CD4-positive, alpha-beta T cell treated with Interleukin-17A for 4 hours (primary cell): ENCODE measurements at regions not wholly inside any gene's neighbourhood (a gene's known extent, or its start where the extent isn't known, plus 50 kb on each side); places are given as distances from the start of the nearest gene placed in this dataset.

Experiments used
- DNase-seq: peaks from one replicate; pipeline ENCODE4 v3.0.0-alpha.2; 2020; ENCODE audit warnings: mixed read lengths

- DNase-seq = no peak
These were observed 605.0 kb downstream of the TUSC7 start for GRCh38 chr3:117314441-117315150.

DNA sequence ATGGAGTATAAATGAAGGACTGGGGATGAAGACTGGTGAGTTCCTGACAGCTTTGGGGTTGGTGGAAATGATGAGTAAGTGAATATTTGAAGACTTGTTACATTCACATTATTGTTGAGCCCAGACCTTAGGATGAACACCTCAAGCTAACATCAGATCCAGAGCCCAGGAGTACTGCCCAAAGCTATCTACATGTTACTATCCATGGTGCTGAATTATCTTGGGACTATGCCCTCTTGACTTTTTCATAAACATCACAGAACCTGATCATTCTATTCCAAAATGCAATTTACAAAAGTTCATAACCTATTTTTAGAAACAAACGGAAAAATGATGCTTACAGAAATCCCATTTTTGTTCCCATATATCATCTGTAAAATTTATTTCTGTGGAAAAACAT lies 613.3 kb downstream of the TUSC7 start:
- DNase-seq = no peak

GRCh38 chr3:117346901-117347300 lies 637.3 kb downstream of the TUSC7 start:
- no peak for DNase-seq

DNA sequence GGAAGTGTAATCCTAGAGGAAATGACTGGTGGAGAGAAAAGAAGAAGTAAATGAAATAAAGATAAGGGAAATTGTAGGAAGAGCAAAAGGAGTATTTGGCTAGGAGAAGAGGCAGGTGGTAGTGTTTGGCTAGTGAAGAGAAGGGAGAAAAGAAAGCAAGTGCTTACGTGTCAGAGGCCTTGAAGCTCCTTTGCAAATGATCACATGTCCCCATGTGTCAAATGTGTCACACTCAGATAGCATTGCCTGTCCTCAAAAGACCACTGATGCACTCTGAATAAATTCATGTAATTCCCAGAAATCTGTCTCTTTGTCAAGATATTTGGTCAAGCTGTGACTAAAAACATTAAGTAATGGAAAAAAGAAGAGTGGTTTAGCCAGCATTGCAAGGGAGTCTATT lies 639.3 kb downstream of the TUSC7 start:
- no peak for DNase-seq

GRCh38 chr3:117349566-117349965 lies 640.0 kb downstream of the TUSC7 start:
- no peak for DNase-seq

DNA sequence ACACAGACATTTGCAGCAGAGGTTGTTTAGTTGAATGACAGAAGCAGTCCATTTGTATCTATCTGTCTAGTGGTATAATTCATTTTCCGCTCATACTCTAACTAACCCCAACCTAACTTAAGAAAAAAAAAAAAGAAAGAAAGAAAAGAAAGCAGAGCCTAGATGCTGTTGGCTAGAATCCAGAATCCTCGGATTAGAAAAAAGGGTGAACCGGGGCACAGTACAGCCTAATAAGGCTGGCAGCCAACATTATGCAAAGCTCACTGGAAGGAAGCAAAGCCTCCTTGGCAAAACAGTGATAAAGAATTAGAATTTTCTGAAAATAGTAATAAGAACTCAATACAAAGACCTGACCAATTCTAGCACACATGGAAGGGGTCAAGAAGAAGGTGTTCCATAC lies 640.8 kb downstream of the TUSC7 start:
- DNase-seq = no peak

GRCh38 chr3:117355566-117355965 lies 646.0 kb downstream of the TUSC7 start:
- DNase-seq = no peak

DNA sequence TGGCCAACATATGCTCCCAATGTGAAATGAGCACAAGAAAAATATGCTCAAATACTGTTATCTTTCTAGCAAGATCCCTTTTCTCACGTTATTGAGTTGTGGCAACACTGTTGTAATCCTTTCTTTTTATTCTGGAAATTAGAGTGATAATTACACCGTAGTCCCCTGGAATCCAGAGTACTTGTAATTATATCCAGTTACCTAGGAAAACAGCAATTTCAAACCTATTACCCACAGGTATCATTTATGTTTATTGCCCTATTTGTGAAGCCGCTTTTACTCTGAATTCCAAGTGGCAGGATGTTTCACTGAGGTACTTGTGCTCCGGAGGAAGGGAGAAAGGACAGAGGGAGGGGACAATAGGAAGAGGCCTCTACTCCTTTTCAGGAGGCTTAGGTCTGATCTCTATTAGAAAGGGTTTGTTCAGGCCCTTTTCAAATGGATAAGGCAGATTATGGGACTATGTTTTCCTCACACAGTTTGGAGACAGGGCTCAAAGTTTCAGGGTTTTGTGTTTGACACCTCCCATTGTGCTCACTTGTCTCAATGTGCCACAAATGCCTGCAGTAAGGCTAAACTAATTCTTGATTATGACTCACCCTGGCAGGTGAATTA lies 646.6 kb downstream of the TUSC7 start:
- no peak for DNase-seq

- DNase-seq = no peak
These were observed 649.2 kb downstream of the TUSC7 start for GRCh38 chr3:117358717-117359314.

DNA sequence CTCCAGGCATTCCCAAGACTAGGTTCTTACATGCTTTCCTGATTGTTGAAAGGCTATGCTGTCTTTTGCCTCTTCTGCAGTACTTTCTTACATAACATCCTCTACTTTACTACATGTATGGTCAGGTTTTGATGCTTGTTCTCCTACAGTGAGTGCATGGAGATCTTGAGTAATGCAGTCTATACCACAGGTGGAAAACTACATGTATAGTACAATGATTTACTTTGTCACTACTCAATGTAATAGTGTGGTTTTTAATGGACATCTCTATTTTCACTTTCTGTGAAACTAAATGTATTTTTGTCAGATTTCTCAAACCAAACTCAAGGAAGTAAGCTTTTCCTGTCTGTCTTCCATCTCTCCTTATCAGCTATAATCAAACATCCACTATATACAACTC lies 657.0 kb downstream of the TUSC7 start:
- no peak for DNase-seq

DNA sequence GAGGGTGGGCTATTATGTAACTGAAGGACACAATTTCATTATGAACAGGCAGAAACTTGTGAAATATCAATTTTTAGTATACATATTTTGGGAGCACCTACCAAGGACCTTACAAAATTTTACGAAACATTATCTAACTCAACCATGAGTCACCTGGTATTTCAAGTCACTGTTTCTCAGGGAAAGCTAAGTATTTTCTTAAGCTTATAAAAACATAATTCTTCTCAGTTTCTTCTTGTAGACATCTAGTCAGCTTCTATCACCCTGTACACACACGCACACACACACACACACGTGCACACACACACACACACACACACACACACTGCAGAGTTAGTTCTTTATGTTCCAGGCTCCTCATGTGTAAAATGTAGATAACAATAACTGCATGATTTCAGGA lies 658.3 kb downstream of the TUSC7 start:
- DNase-seq = no peak

GRCh38 chr3:117380631-117381030 lies 671.1 kb downstream of the TUSC7 start:
- no peak for DNase-seq

- DNase-seq = no peak
These were observed 683.5 kb downstream of the TUSC7 start for GRCh38 chr3:117393119-117393518.

DNA sequence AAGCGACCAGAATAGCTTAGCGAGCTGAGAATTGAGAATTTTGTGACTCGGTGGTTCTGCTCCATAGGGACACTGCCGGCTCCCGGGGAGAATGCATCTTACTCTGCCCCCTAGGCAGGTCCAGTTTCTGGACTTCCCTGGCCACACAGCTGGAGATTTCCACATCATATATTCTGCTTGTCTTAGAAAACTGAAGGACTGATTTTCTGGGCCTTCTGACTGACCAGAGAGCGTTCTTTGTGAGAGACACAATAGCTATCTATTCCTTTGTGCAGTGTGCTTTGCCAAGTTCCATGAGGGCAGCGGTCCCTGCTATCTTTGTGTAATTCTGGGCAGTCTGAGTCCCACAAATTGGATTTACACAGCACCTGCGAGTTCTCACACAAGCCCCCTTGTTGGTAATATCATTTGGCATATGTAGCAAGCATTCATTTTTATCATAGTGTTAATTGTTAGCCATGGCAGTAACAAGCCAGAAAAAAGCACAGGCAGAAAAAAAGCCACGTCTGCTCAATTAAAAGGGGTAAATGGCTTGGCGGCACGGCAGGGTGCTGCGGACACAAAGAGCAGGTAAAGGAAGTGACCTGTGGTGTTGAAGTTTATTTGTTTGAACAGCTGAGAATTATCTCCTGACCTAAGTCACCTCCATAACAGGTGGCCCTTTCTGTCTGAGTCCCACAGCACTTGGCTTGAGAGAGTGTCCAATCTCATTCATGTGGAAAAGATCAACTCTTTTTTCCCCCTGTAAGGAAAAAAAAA lies 688.7 kb downstream of the TUSC7 start:
- DNase-seq = no peak

GRCh38 chr3:117399311-117400078 lies 689.9 kb downstream of the TUSC7 start:
- DNase-seq = no peak

- no peak for DNase-seq
These were observed 690.7 kb downstream of the TUSC7 start for GRCh38 chr3:117400303-117400702.

GRCh38 chr3:117404141-117404540 lies 694.6 kb downstream of the TUSC7 start:
- DNase-seq = no peak

- no peak for DNase-seq
These were observed 695.2 kb downstream of the TUSC7 start for GRCh38 chr3:117404730-117405129.

DNA sequence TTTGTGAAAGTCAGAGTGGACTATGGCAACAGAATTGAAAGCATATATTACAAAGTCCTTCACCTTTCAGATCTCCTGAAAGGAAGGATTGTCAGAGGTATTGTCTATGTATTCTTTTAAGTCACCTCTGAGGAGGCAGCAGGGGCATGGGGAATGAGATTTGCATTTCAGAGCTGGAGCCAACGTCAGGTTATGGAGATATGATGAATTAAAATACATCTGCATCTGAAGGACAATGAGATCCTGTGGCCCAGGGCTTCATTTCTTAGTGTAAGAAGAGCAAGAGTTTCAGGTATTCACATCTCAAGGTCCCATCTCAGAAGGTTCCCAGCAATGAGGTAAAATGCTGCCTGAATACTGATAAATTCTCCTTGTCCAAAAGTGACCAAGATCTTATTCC lies 695.8 kb downstream of the TUSC7 start:
- DNase-seq = no peak

GRCh38 chr3:117407317-117407716 lies 697.7 kb downstream of the TUSC7 start:
- no peak for DNase-seq

DNA sequence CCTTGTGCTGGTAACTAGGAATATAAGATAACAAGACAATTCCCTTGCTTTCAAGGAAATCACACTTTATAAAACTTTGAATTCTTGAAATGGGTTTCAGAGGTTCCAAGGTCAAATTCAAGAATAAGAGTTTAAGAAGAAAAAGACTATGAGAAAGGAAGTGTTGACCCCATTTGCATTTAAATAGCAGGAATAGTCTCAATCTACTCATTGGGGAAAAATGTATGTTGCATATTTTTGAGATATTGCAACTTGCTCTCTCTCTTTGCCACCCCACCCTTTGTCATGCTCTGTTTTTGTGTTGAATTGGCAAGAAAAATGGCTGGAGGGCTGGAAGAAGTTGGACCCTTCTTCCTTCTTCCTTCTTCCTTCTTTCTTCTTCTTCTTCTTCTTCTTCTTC lies 699.2 kb downstream of the TUSC7 start:
- no peak for DNase-seq

- DNase-seq = no peak
These were observed 699.7 kb downstream of the TUSC7 start for GRCh38 chr3:117409256-117409655.
